ENCODE measurements at regions not wholly inside any gene's neighbourhood (a gene's known extent, or its start where the extent isn't known, plus 50 kb on each side); places are given as distances from the start of the nearest gene placed in this dataset.

- TF ChIP-seq CEBPB (tag; IDR thresholded peaks at IDR 0.05) (no peak), BHLHE40 (IDR thresholded peaks at IDR 0.05; ENCODE audit: low read length) (no peak), FOXO4 (CRISPR knock-in tag; IDR thresholded peaks at IDR 0.05) (no peak), MTA3 (IDR thresholded peaks at IDR 0.05; ENCODE audit: borderline replicate concordance) (no peak), ZBTB26 (CRISPR knock-in tag; IDR thresholded peaks at IDR 0.05) (no peak), HDAC8 (tag; IDR thresholded peaks at IDR 0.05) (no peak), CTCF (IDR thresholded peaks at IDR 0.05 in 2 of 3, conservative IDR thresholded peaks at IDR 0.05 in 1 of 3; ENCODE audit: insufficient read depth in 2 of 3, low read depth in 1 of 3, low read length in 3 of 3) (no peak), NEUROD1 (IDR thresholded peaks at IDR 0.05; ENCODE audit: borderline replicate concordance, low read depth, low read length, partially characterized antibody) (no peak), SMAD4 (CRISPR knock-in tag; conservative IDR thresholded peaks at IDR 0.05) (no peak), YY1 (IDR thresholded peaks at IDR 0.05; ENCODE audit: borderline replicate concordance in 1 of 3, control insufficient read depth in 1 of 3, extremely low read depth in 1 of 3, insufficient read depth in 3 of 3, insufficient read length in 1 of 3, insufficient replicate concordance in 2 of 3, low read depth in 1 of 3, low read length in 2 of 3) (no peak), ETV6 (IDR thresholded peaks at IDR 0.05; ENCODE audit: borderline replicate concordance in 1 of 2, low read depth in 2 of 2, low read length in 1 of 2) (no peak), ETV6 (CRISPR knock-in tag; IDR thresholded peaks at IDR 0.05; ENCODE audit: borderline replicate concordance) (no peak)
Measured at GRCh38 chr6:115467726-115468125, 593.0 kb downstream of the FRK start.

Measured in K562 (cell line).